Hindlimb muscle (tissue), 1 donor: ENCODE measurements at regions not wholly inside any gene's neighbourhood (a gene's known extent, or its start where the extent isn't known, plus 50 kb on each side); places are given as distances from the start of the nearest gene placed in this dataset.

ENCODE experiments used
- DNase-seq: peaks from one replicate; pipeline ENCODE4 v3.0.0-alpha.2; 2013

GRCh38 chr6:168227840-168228239 lies 91.7 kb downstream of the DACT2 start:
- no peak for DNase-seq

- peak; percentile 53 for DNase-seq
These were observed 92.7 kb downstream of the DACT2 start for GRCh38 chr6:168226902-168227318.

- peak; percentile 87 for DNase-seq
These were observed 93.4 kb downstream of the DACT2 start for GRCh38 chr6:168226061-168226752.

- peak; percentile 74 for DNase-seq
These were observed 94.1 kb downstream of the DACT2 start for GRCh38 chr6:168225471-168225911.

- no peak for DNase-seq
These were observed 95.8 kb downstream of the DACT2 start for GRCh38 chr6:168223755-168224154.

- DNase-seq, result no peak
These were observed 96.4 kb downstream of the DACT2 start for GRCh38 chr6:168223150-168223549.

GRCh38 chr6:168222115-168223043 lies 97.2 kb downstream of the DACT2 start:
- DNase-seq, result no peak

GRCh38 chr6:168221497-168222079 lies 98.0 kb downstream of the DACT2 start:
- DNase-seq, result no peak

GRCh38 chr6:168221000-168221399 lies 98.6 kb downstream of the DACT2 start:
- DNase-seq, result no peak

- DNase-seq, result no peak
These were observed 99.8 kb downstream of the DACT2 start for GRCh38 chr6:168219804-168220203.

- DNase-seq, result no peak
These were observed 100.6 kb downstream of the DACT2 start for GRCh38 chr6:168218785-168219566.

- DNase-seq, result no peak
These were observed 101.6 kb downstream of the DACT2 start for GRCh38 chr6:168217880-168218537.

- DNase-seq, result no peak
These were observed 102.2 kb downstream of the DACT2 start for GRCh38 chr6:168217216-168217879.

- no peak for DNase-seq
These were observed 102.8 kb downstream of the DACT2 start for GRCh38 chr6:168216751-168217191.

GRCh38 chr6:168216117-168216516 lies 103.5 kb downstream of the DACT2 start:
- no peak for DNase-seq

GRCh38 chr6:168215121-168215808 lies 104.3 kb downstream of the DACT2 start:
- no peak for DNase-seq

- no peak for DNase-seq
These were observed 104.9 kb downstream of the DACT2 start for GRCh38 chr6:168214586-168215104.

GRCh38 chr6:168213121-168213524 lies 106.5 kb downstream of the DACT2 start:
- DNase-seq, result no peak

- DNase-seq, result no peak
These were observed 107.2 kb downstream of the DACT2 start for GRCh38 chr6:168212362-168212761.

- no peak for DNase-seq
These were observed 107.9 kb downstream of the DACT2 start for GRCh38 chr6:168211681-168212080.
